Adrenal gland (tissue), 9 donors: ENCODE measurements at regions not wholly inside any gene's neighbourhood (a gene's known extent, or its start where the extent isn't known, plus 50 kb on each side); places are given as distances from the start of the nearest gene placed in this dataset.

Experiments
- DNase-seq, 7 donors: peaks; one replicate each; pipeline ENCODE4 v3.0.0-alpha.2; 2019 to 2020
- H3K27ac ChIP-seq, 5 donors: fragments of 200-600 bp; sonication (generic) in 4 of 5; 1 replicate in 3 of 5; 2 replicates in 2 of 5; pipeline versions ENCODE4 v1.5.1 to v1.8.0; 2016 to 2020; ENCODE audit warnings: mild to moderate bottlenecking in 1 of 5
- H3K27me3 ChIP-seq: fragments of 200-600 bp; 2 replicates; pipeline ENCODE4 v1.8.0; 2021
- H3K36me3 ChIP-seq, 2 donors: fragments of 200-600 bp; replicated peaks in 1 of 2; 1 replicate in 1 of 2; 2 replicates in 1 of 2; pipeline versions ENCODE4 v1.5.1 to v1.8.0; 2018 to 2022
- H3K4me1 ChIP-seq, 2 donors: fragments of 200-600 bp; replicated peaks in 1 of 2; 1 replicate in 1 of 2; 2 replicates in 1 of 2; pipeline versions ENCODE4 v1.5.1 to v1.8.0; 2018 to 2021
- H3K4me3 ChIP-seq, 4 donors: fragments of 200-600 bp; sonication (generic) in 3 of 4; one replicate each; pipeline ENCODE4 v1.5.1; 2016 to 2018
- H3K9me3 ChIP-seq, 3 donors: fragments of 200-600 bp; sonication (generic) in 1 of 3; replicated peaks in 1 of 3; 1 replicate in 2 of 3; 2 replicates in 1 of 3; pipeline versions ENCODE4 v1.5.1 to v1.8.0; 2016 to 2021
- POLR2A ChIP-seq, 2 donors: fragments of 450-650 bp; IDR thresholded peaks; one replicate each; pipeline ENCODE4 v1.6.1; 2017; ENCODE audit warnings: antibody characterized with exemption in 2 of 2, mild to moderate bottlenecking in 2 of 2, moderate library complexity in 1 of 2
- WGBS, 4 donors: extraction: QIAGEN DNeasy Blood & Tissue Kit in 2 of 4; methylation state at CpG; one replicate each; pipeline versions ENCODE4 v1.1.5 to v1.1.7; 2013 to 2017; 5-methylcytosine and 5-hydroxymethylcytosine counted together
- intact Hi-C, 2 donors: fragments of 100-400 bp; cut with DNase I; formaldehyde crosslinking; loops; one replicate each; pipeline versions ENCODE4 v1.14.1 to v1.15.0; 2022 to 2023
- TF ChIP-seq, protein P1 (sequence below), 6 experiments: fragments of 450-650 bp in 4 of 6; fragments of 200-600 bp in 2 of 6; sonication (generic) in 1 of 6; IDR thresholded peaks; 1 replicate in 5 of 6; 2 replicates in 1 of 6; pipeline versions ENCODE4 v1.5.1 to v1.8.0; 2016 to 2021; ENCODE audit warnings: antibody characterized with exemption in 6 of 6, mild to moderate bottlenecking in 2 of 6, moderate library complexity in 1 of 6
- donor health status: healthy with polysubstance abuse.
- donor health status: Bipolar disorder and iron deficiency.
- donor health status: DM: yes; HTN: yes; CAD: no.
- donor health status: DM: no; HTN: no; CAD: no.
- donor health status: DM: no; HTN: no; CAD: no.

DNA sequence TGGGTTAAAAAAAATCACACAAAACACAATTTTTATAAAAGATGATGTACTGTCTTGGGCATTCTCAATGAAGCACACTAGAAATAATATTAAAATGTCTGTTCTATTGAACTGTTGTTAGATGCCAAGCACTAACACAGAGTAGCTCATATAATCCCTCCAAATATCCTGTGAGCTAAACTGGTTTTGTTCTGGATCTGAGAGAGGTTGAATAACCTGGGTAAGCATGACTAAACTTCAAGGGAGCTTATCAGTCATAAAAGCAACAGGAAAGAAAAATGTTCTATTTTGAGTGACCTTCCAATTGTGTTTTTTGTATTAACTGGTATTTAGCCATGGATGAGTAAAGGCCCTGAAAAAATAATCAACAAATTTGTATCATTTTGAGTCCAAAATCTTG, 175.3 kb downstream of the SMC2 start:
- no peaks in the 10 kb centered on the region for H3K9me3 ChIP-seq
- no peak for TF ChIP-seq POLR2A (IDR thresholded peaks at IDR 0.05)
- TF ChIP-seq, protein P1, sequence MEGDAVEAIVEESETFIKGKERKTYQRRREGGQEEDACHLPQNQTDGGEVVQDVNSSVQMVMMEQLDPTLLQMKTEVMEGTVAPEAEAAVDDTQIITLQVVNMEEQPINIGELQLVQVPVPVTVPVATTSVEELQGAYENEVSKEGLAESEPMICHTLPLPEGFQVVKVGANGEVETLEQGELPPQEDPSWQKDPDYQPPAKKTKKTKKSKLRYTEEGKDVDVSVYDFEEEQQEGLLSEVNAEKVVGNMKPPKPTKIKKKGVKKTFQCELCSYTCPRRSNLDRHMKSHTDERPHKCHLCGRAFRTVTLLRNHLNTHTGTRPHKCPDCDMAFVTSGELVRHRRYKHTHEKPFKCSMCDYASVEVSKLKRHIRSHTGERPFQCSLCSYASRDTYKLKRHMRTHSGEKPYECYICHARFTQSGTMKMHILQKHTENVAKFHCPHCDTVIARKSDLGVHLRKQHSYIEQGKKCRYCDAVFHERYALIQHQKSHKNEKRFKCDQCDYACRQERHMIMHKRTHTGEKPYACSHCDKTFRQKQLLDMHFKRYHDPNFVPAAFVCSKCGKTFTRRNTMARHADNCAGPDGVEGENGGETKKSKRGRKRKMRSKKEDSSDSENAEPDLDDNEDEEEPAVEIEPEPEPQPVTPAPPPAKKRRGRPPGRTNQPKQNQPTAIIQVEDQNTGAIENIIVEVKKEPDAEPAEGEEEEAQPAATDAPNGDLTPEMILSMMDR (IDR thresholded peaks at IDR 0.05) = no peak
- H3K27me3 ChIP-seq = no peaks in the 10 kb centered on the region
- intact Hi-C loops = no loop called here
- no peaks in the 10 kb centered on the region for H3K36me3 ChIP-seq
- no peaks in the 10 kb centered on the region for H3K4me1 ChIP-seq
- no peak overlapping the region for H3K27ac ChIP-seq
- no peak overlapping the region for H3K4me3 ChIP-seq
- DNase-seq = no peak

DNA sequence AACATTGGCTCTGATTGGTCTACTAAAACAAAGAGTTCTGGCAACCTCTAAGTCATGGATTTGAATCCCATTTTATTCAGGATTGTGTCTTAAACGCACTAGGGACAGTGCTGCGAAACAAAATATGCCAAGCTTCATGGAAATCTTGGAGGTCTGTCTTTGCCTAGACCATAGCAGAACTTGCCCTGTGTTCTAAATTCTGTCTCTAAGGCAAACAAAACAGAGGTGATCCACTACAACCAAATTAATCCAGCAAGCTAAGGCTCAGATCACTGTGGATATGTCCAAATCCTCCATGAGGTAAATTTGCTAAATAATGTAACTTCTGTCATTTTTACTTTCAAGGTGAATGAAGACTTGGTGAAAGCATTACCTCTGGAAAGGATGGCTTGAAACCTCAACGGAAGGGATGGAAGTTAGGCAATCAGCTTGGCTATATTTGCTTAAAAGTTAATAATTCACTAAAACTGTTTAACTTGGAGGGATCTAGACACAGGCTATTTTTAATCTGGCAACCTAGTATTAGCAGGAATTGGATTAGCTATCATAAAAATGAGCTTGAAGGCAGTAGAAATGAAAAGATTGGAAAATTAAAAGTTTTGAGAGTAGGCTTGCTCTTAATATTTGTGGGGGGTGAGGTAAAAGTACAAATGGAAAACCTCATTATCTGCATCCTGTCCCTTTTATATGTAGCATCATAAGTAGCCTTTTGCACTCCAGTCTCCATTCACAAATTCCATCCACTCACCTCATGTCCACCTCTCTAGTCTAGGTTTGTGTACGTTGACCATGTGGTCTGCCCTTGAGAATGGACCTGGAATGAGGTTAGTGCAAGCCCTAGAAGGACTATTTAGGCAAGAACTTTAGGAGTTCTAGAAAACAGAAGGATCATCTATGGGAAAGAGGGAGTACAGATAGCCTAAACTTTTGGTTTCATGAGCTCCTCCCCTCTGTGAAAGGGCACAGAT, 176.2 kb downstream of the SMC2 start:
- Histone ChIP-seq H3K36me3 (no peaks in the 10 kb centered on the region), H3K27me3 (no peaks in the 10 kb centered on the region), H3K4me3 (no peak overlapping the region), H3K4me1 (no peaks in the 10 kb centered on the region), H3K27ac (no peak overlapping the region), H3K9me3 (no peaks in the 10 kb centered on the region)
- TF ChIP-seq POLR2A (IDR thresholded peaks at IDR 0.05) = no peak
- DNase-seq = no peak
- WGBS, 4 donors = 67 to 75% (median 73%) methylated on average over 4 of the region's 4 CpGs
- intact Hi-C loops = no loop called here

DNA sequence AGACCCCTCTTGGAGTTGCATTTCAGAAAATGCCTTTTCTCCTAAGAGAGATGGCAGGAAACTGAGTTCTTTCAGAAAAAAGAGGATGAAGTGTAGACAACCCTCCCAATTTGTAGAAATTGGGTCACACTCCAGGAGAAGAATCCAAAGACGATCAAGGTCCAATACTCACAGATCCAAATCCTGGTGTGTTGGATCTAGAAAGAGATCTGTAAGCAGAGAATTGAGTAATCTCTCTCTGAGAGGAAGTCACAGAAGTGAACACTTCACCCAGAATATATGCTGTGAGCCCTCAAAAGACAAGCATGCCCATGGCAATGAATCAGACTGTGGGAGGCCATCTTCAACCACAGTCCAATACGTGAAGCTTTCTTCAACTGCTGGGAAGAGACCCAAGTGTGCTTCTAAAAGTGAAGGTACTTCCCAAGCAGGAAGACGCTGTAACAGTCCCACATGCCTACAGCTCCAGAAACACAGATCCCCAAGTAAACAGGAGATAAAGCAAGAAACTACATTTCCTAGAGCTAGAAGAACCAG, 182.7 kb downstream of the SMC2 start:
- WGBS, 4 donors = 74 to 87% (median 82%) methylated on average over 3 of the region's 3 CpGs
- intact Hi-C loops = no loop called here
- no peak overlapping the region for H3K27ac ChIP-seq

DNA sequence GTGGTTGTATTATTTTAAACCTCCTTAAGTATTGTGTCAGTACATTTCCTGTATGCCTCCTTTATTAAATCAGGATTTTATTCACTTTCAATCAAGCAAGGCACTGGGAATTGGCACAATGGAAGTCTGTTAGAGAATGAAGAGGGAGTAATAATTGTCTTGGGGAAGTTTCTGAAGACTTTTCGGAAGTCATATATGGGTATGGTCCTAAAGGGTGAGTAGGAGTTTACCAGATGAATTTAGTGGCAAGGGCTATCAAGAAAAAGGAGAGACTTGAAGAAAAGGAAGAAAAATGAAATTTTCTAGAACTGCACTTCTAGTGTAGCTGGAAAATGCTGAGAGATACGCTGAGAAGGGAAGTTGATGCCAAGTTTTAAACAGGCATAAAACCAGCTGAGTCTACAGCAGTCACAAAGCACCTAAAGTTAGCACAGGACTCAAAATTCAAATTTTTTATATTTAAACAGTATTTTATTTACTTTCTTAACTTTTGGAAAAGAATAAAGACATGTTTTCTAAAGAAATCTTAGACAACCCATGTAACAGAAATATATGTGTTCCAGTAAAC, 184.9 kb downstream of the SMC2 start:
- DNase-seq = no peak
- Histone ChIP-seq H3K27me3 (no peaks in the 10 kb centered on the region), H3K4me1 (no peaks in the 10 kb centered on the region), H3K9me3 (no peaks in the 10 kb centered on the region), H3K4me3 (no peak overlapping the region), H3K36me3 (no peaks in the 10 kb centered on the region), H3K27ac (no peak overlapping the region)
- WGBS, 4 donors = 70 to 81% (median 78%) methylated on average over 2 of the region's 2 CpGs
- intact Hi-C loops = no loop called here
- TF ChIP-seq, protein P1 (IDR thresholded peaks at IDR 0.05) = no peak
- TF ChIP-seq POLR2A (IDR thresholded peaks at IDR 0.05) = no peak

More for the DNA sequence above, 182.7 kb downstream of the SMC2 start:
- H3K9me3 ChIP-seq = no peaks in the 10 kb centered on the region
- H3K4me3 ChIP-seq = no peak overlapping the region
- no peaks in the 10 kb centered on the region for H3K27me3 ChIP-seq
- no peak for TF ChIP-seq POLR2A (IDR thresholded peaks at IDR 0.05)
- TF ChIP-seq, protein P1 (IDR thresholded peaks at IDR 0.05) = no peak
- no peaks in the 10 kb centered on the region for H3K36me3 ChIP-seq
- no peaks in the 10 kb centered on the region for H3K4me1 ChIP-seq
- DNase-seq = no peak
